Neural progenitor cell (in vitro differentiated cells): ENCODE measurements at regions not wholly inside any gene's neighbourhood (a gene's known extent, or its start where the extent isn't known, plus 50 kb on each side); places are given as distances from the start of the nearest gene placed in this dataset.

ENCODE experiments used
- DNase-seq: peaks from one replicate; pipeline ENCODE4 v3.0.0-alpha.2; 2016; ENCODE audit warnings: low spot score
- H2AFZ ChIP-seq: fragments of 200-600 bp; sonication (generic); replicated peaks from 2 replicates; pipeline ENCODE4 v1.6.1; 2016; ENCODE audit warnings: antibody characterized with exemption
- H3F3A ChIP-seq: fragments of 200-600 bp; sonication (generic); 2 replicates; pipeline ENCODE4 v1.6.1; 2016; ENCODE audit warnings: antibody characterized with exemption, low read depth
- H3K27ac ChIP-seq: fragments of 200-600 bp; sonication (generic); 2 replicates; pipeline ENCODE4 v1.5.1; 2016; ENCODE audit warnings: mild to moderate bottlenecking
- H3K27me3 ChIP-seq: fragments of 200-600 bp; sonication (generic); 2 replicates; pipeline ENCODE4 v1.6.1; 2016; ENCODE audit warnings: mild to moderate bottlenecking, moderate library complexity
- H3K36me3 ChIP-seq: fragments of 200-600 bp; sonication (generic); 2 replicates; pipeline ENCODE4 v1.5.1; 2016
- H3K4me1 ChIP-seq: fragments of 200-600 bp; sonication (generic); 2 replicates; pipeline ENCODE4 v1.6.1; 2016; ENCODE audit warnings: mixed run types
- H3K4me2 ChIP-seq: fragments of 200-600 bp; sonication (generic); 2 replicates; pipeline ENCODE4 v1.6.1; 2016
- H3K4me3 ChIP-seq: fragments of 200-600 bp; sonication (generic); 2 replicates; pipeline ENCODE4 v1.5.1; 2016
- H3K79me2 ChIP-seq: fragments of 200-600 bp; sonication (generic); 2 replicates; pipeline ENCODE4 v1.6.1; 2016; ENCODE audit warnings: low read depth
- H3K9ac ChIP-seq: fragments of 200-600 bp; sonication (generic); 2 replicates; pipeline ENCODE4 v1.6.1; 2016
- H3K9me3 ChIP-seq: fragments of 200-600 bp; sonication (generic); 2 replicates; pipeline ENCODE4 v1.5.1; 2016; ENCODE audit warnings: low read depth
- H4K20me1 ChIP-seq: fragments of 200-600 bp; sonication (generic); 2 replicates; pipeline ENCODE4 v1.6.1; 2016; ENCODE audit warnings: low read depth
- H3K27ac Mint-ChIP-seq: 3 replicates; pipeline ENCODE4 v1.8.0; 2021; ENCODE audit warnings: mixed read lengths
- H3K27me3 Mint-ChIP-seq: 2 replicates; pipeline ENCODE4 v1.8.0; 2022; ENCODE audit warnings: low read depth, mild to moderate bottlenecking, inconsistent platforms, moderate library complexity, mixed read lengths; ENCODE audit not compliant: insufficient read depth
- H3K36me3 Mint-ChIP-seq: 3 replicates; pipeline ENCODE4 v1.8.0; 2021; ENCODE audit warnings: mixed read lengths
- H3K4me1 Mint-ChIP-seq: 3 replicates; pipeline ENCODE4 v1.8.0; 2021; ENCODE audit warnings: mixed read lengths
- H3K4me3 Mint-ChIP-seq: 3 replicates; pipeline ENCODE4 v1.8.0; 2021; ENCODE audit warnings: mild to moderate bottlenecking, moderate library complexity, mixed read lengths
- H3K9me3 Mint-ChIP-seq: 3 replicates; pipeline ENCODE4 v1.8.0; 2020; ENCODE audit warnings: mixed read lengths
- EZH2 ChIP-seq: fragments of 200-600 bp; sonication (generic); IDR thresholded peaks from 2 replicates; pipeline ENCODE4 v1.6.1; 2017; ENCODE audit warnings: antibody characterized with exemption, mild to moderate bottlenecking, moderate library complexity
- EZH2phosphoT487 ChIP-seq: fragments of 200-600 bp; sonication (generic); IDR thresholded peaks from 2 replicates; pipeline ENCODE4 v1.6.1; 2017; ENCODE audit warnings: antibody characterized with exemption
- TF ChIP-seq, protein P1 (sequence below): fragments of 200-600 bp; sonication (generic); IDR thresholded peaks from 2 replicates; pipeline ENCODE4 v1.5.1; 2017; ENCODE audit warnings: antibody characterized with exemption, mild to moderate bottlenecking

DNA sequence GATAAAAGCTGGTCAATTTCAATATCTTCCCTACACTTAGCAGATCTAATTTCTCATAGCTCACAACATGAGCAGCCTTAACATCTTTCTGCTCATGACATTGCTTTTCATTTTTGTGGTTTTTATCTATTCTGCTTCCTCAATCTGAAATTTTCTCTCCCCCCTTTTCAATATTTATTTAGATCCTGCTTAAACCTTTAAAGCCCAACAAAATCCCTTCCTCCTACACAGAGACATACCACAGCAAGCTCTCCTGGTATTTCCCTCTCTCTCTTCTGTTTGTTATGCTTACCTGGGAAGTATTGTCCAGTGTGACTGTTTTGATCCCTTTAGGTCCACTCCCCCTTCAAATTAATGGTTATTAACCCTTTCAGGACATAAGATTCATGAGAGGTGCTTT lies 582.5 kb downstream of the RFPL4B start:
- H3K9ac ChIP-seq, result no peak overlapping the region
- DNase-seq, result no peak
- peaks cover 9% of the 10 kb centered on the region for H3K4me1 Mint-ChIP-seq

DNA sequence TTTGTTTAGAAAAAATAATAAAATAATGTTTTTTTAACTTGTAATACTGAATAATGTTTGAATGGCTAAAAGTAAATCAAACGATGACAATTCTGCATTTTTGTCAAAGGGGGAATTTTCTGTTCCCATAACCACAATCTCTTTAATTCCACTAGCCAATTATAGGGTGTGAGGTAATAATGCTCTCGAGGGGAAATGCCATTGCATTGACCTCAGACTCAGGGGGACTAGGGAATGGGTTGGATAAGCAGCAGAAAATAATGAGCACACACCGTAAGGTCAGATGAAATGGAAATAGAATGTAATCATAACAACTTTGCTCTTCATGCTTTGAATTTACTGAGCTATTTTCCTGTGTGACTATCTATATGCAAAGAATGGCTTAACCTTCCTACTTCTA lies 584.7 kb downstream of the RFPL4B start:
- peaks cover 9% of the 10 kb centered on the region for H3K4me1 Mint-ChIP-seq
- Histone ChIP-seq H3K27ac (no peak overlapping the region), H2AFZ (no peak overlapping the region), H3K9me3 (no peaks in the 10 kb centered on the region), H3K4me1 (no peaks in the 10 kb centered on the region), H4K20me1 (no peaks in the 10 kb centered on the region), H3K36me3 (no peaks in the 10 kb centered on the region), H3K9ac (no peak overlapping the region), H3K4me2 (no peak overlapping the region), H3K27me3 (no peaks in the 10 kb centered on the region), H3K4me3 (no peak overlapping the region), H3F3A (no peaks in the 10 kb centered on the region), H3K79me2 (no peaks in the 10 kb centered on the region)
- H3K27ac Mint-ChIP-seq, result no peak overlapping the region
- H3K9me3 Mint-ChIP-seq, result peaks cover 4% of the 10 kb centered on the region
- no peak for DNase-seq
- H3K36me3 Mint-ChIP-seq, result no peaks in the 10 kb centered on the region
- TF ChIP-seq EZH2phosphoT487, result no peak
- no peak for TF ChIP-seq EZH2
- TF ChIP-seq, protein P1, sequence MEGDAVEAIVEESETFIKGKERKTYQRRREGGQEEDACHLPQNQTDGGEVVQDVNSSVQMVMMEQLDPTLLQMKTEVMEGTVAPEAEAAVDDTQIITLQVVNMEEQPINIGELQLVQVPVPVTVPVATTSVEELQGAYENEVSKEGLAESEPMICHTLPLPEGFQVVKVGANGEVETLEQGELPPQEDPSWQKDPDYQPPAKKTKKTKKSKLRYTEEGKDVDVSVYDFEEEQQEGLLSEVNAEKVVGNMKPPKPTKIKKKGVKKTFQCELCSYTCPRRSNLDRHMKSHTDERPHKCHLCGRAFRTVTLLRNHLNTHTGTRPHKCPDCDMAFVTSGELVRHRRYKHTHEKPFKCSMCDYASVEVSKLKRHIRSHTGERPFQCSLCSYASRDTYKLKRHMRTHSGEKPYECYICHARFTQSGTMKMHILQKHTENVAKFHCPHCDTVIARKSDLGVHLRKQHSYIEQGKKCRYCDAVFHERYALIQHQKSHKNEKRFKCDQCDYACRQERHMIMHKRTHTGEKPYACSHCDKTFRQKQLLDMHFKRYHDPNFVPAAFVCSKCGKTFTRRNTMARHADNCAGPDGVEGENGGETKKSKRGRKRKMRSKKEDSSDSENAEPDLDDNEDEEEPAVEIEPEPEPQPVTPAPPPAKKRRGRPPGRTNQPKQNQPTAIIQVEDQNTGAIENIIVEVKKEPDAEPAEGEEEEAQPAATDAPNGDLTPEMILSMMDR, result no peak
- no peak overlapping the region for H3K4me3 Mint-ChIP-seq
- no peaks in the 10 kb centered on the region for H3K27me3 Mint-ChIP-seq

More for the DNA sequence above, 582.5 kb downstream of the RFPL4B start:
- Histone ChIP-seq H3K27me3 (no peaks in the 10 kb centered on the region), H3F3A (no peaks in the 10 kb centered on the region), H3K79me2 (no peaks in the 10 kb centered on the region), H3K4me3 (no peak overlapping the region), H3K36me3 (no peaks in the 10 kb centered on the region), H4K20me1 (no peaks in the 10 kb centered on the region), H3K27ac (no peak overlapping the region), H3K9me3 (no peaks in the 10 kb centered on the region), H2AFZ (no peak overlapping the region), H3K4me2 (no peak overlapping the region), H3K4me1 (no peaks in the 10 kb centered on the region)
- H3K36me3 Mint-ChIP-seq, result no peaks in the 10 kb centered on the region
- H3K27me3 Mint-ChIP-seq, result no peaks in the 10 kb centered on the region
- H3K27ac Mint-ChIP-seq, result no peak overlapping the region
- H3K9me3 Mint-ChIP-seq, result peaks cover 7% of the 10 kb centered on the region
- H3K4me3 Mint-ChIP-seq, result no peak overlapping the region
- TF ChIP-seq EZH2, result no peak
- TF ChIP-seq, protein P1, result no peak
- no peak for TF ChIP-seq EZH2phosphoT487

DNA sequence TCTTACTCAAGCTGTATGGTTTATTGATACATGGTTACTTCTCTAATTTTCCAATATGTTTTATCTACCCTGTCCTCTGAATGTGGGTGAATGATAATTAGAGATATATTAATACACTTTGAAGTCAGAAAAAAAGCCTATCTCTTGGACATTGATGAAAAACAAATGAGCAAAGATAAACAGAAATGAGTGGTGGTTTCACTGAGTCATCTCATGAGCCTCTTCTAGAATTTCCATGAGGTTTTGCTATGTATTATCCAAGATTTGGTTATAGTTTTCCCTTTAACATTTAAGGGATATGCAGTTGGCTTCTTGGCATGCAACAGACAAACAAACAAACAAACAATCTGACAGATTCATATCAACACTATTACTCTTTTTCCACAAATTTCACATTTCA lies 586.8 kb downstream of the RFPL4B start:
- no peak for DNase-seq
- Histone ChIP-seq H4K20me1 (no peaks in the 10 kb centered on the region), H3K79me2 (no peaks in the 10 kb centered on the region), H3K9ac (no peak overlapping the region), H3K9me3 (no peaks in the 10 kb centered on the region), H3K4me3 (no peak overlapping the region), H3K27ac (no peak overlapping the region), H3K4me2 (no peak overlapping the region), H2AFZ (no peak overlapping the region), H3K4me1 (no peaks in the 10 kb centered on the region), H3K27me3 (no peaks in the 10 kb centered on the region), H3F3A (no peaks in the 10 kb centered on the region), H3K36me3 (no peaks in the 10 kb centered on the region)
- no peak for TF ChIP-seq EZH2phosphoT487
- TF ChIP-seq EZH2, result no peak
- TF ChIP-seq, protein P1, result no peak
- no peaks in the 10 kb centered on the region for H3K36me3 Mint-ChIP-seq
- no peak overlapping the region for H3K27ac Mint-ChIP-seq
- peaks cover 4% of the 10 kb centered on the region for H3K9me3 Mint-ChIP-seq
- no peaks in the 10 kb centered on the region for H3K27me3 Mint-ChIP-seq
- H3K4me1 Mint-ChIP-seq, result peaks cover 6% of the 10 kb centered on the region
- H3K4me3 Mint-ChIP-seq, result no peak overlapping the region
